IPS-11a (cell line): ENCODE measurements at regions not wholly inside any gene's neighbourhood (a gene's known extent, or its start where the extent isn't known, plus 50 kb on each side); places are given as distances from the start of the nearest gene placed in this dataset.
"Not testable (repeated sequence)": the region's sequence is repeated elsewhere in the genome, so short reads cannot be mapped to it uniquely, and the experiment has no call there.

ENCODE experiments used
- H3K4me3 ChIP-seq: one replicate; pipeline ENCODE4 v1.5.1; 2013; ENCODE audit warnings: low read depth, low read length, control low read depth

- H3K4me3 ChIP-seq, result not testable (repeated sequence)
These were observed 145.7 kb downstream of the NPIPB11 start for GRCh38 chr16:29260683-29261426.

GRCh38 chr16:29259635-29260457 lies 146.7 kb downstream of the NPIPB11 start:
- H3K4me3 ChIP-seq, result not testable (repeated sequence)

GRCh38 chr16:29258946-29259634 lies 147.4 kb downstream of the NPIPB11 start:
- H3K4me3 ChIP-seq, result not testable (repeated sequence)

GRCh38 chr16:29257419-29258336 lies 148.8 kb downstream of the NPIPB11 start:
- not testable (repeated sequence) for H3K4me3 ChIP-seq

GRCh38 chr16:29256501-29256981 lies 150.0 kb downstream of the NPIPB11 start:
- no peak overlapping the region for H3K4me3 ChIP-seq

GRCh38 chr16:29255957-29256356 lies 150.6 kb downstream of the NPIPB11 start:
- H3K4me3 ChIP-seq, result not testable (repeated sequence)

- not testable (repeated sequence) for H3K4me3 ChIP-seq
These were observed 151.1 kb downstream of the NPIPB11 start for GRCh38 chr16:29255496-29255796.

- H3K4me3 ChIP-seq, result no peak overlapping the region
These were observed 151.6 kb downstream of the NPIPB11 start for GRCh38 chr16:29254676-29255495.

GRCh38 chr16:29253716-29254590 lies 152.6 kb downstream of the NPIPB11 start:
- H3K4me3 ChIP-seq, result not testable (repeated sequence)

- H3K4me3 ChIP-seq, result not testable (repeated sequence)
These were observed 153.4 kb downstream of the NPIPB11 start for GRCh38 chr16:29253066-29253590.

- not testable (repeated sequence) for H3K4me3 ChIP-seq
These were observed 154.2 kb downstream of the NPIPB11 start for GRCh38 chr16:29252311-29252710.

- not testable (repeated sequence) for H3K4me3 ChIP-seq
These were observed 154.9 kb downstream of the NPIPB11 start for GRCh38 chr16:29251571-29252011.

- not testable (repeated sequence) for H3K4me3 ChIP-seq
These were observed 155.5 kb downstream of the NPIPB11 start for GRCh38 chr16:29250923-29251434.

GRCh38 chr16:29250469-29250868 lies 156.0 kb downstream of the NPIPB11 start:
- H3K4me3 ChIP-seq, result not testable (repeated sequence)

GRCh38 chr16:29248940-29249318 lies 157.6 kb downstream of the NPIPB11 start:
- H3K4me3 ChIP-seq, result not testable (repeated sequence)

- H3K4me3 ChIP-seq, result not testable (repeated sequence)
These were observed 158.1 kb downstream of the NPIPB11 start for GRCh38 chr16:29248306-29248939.

GRCh38 chr16:29246091-29246490 lies 160.4 kb downstream of the NPIPB11 start:
- not testable (repeated sequence) for H3K4me3 ChIP-seq

GRCh38 chr16:29237971-29238370 lies 168.5 kb downstream of the NPIPB11 start:
- no peak overlapping the region for H3K4me3 ChIP-seq
